HG03103 (cell line): ENCODE measurements at regions not wholly inside any gene's neighbourhood (a gene's known extent, or its start where the extent isn't known, plus 50 kb on each side); places are given as distances from the start of the nearest gene placed in this dataset.

Experiments used
- ATAC-seq: cut with Tn5 transposase; IDR thresholded peaks from one replicate; pipeline ENCODE4 v1.9.1; 2021; ENCODE audit warnings: low read depth; ENCODE audit not compliant: unreplicated experiment

- no peak for ATAC-seq
Observed at GRCh38 chr16:79449900-79450299, 150.6 kb downstream of the MAF start.

- ATAC-seq: no peak
Observed at GRCh38 chr16:79449067-79449769, 151.3 kb downstream of the MAF start.

GRCh38 chr16:79444572-79444971 is 156.0 kb downstream of the MAF start:
- no peak for ATAC-seq

- ATAC-seq: no peak
Observed at GRCh38 chr16:79439901-79440300, 160.6 kb downstream of the MAF start.

GRCh38 chr16:79437764-79438751 is 162.5 kb downstream of the MAF start:
- ATAC-seq: no peak

- no peak for ATAC-seq
Observed at GRCh38 chr16:79436885-79437284, 163.7 kb downstream of the MAF start.

- ATAC-seq: no peak
Observed at GRCh38 chr16:79434771-79435170, 165.8 kb downstream of the MAF start.

- no peak for ATAC-seq
Observed at GRCh38 chr16:79434092-79434491, 166.4 kb downstream of the MAF start.

- ATAC-seq: no peak
Observed at GRCh38 chr16:79431923-79432322, 168.6 kb downstream of the MAF start.

- ATAC-seq: no peak
Observed at GRCh38 chr16:79430191-79430678, 170.3 kb downstream of the MAF start.

GRCh38 chr16:79429381-79430190 is 171.0 kb downstream of the MAF start:
- ATAC-seq: no peak

- no peak for ATAC-seq
Observed at GRCh38 chr16:79426663-79427062, 173.9 kb downstream of the MAF start.

GRCh38 chr16:79422064-79422463 is 178.5 kb downstream of the MAF start:
- no peak for ATAC-seq

- ATAC-seq: no peak
Observed at GRCh38 chr16:79421126-79421525, 179.4 kb downstream of the MAF start.

- no peak for ATAC-seq
Observed at GRCh38 chr16:79420493-79420892, 180.0 kb downstream of the MAF start.

- no peak for ATAC-seq
Observed at GRCh38 chr16:79419148-79419547, 181.4 kb downstream of the MAF start.

- no peak for ATAC-seq
Observed at GRCh38 chr16:79417601-79418008, 182.9 kb downstream of the MAF start.

- ATAC-seq: no peak
Observed at GRCh38 chr16:79415983-79416640, 184.4 kb downstream of the MAF start.

- ATAC-seq: no peak
Observed at GRCh38 chr16:79412783-79413225, 187.7 kb downstream of the MAF start.

- no peak for ATAC-seq
Observed at GRCh38 chr16:79411805-79412204, 188.7 kb downstream of the MAF start.
